Effector memory CD4-positive, alpha-beta T cell (primary cell): ENCODE measurements at regions not wholly inside any gene's neighbourhood (a gene's known extent, or its start where the extent isn't known, plus 50 kb on each side); places are given as distances from the start of the nearest gene placed in this dataset.
"Not testable (repeated sequence)": the region's sequence is repeated elsewhere in the genome, so short reads cannot be mapped to it uniquely, and the experiment has no call there.

ENCODE experiments used
- DNase-seq, 3 donors: peaks; one replicate each; pipeline ENCODE4 v3.0.0-alpha.2; 2020
- H3K27ac ChIP-seq: 2 replicates; pipeline ENCODE4 v1.7.0; 2013; ENCODE audit warnings: mild to moderate bottlenecking, low read length, moderate library complexity; ENCODE audit not compliant: insufficient read depth, poor library complexity, severe bottlenecking
- H3K27me3 ChIP-seq: replicated peaks from 2 replicates; pipeline ENCODE4 v1.7.0; 2013; ENCODE audit warnings: mild to moderate bottlenecking, low read length; ENCODE audit not compliant: insufficient read depth, control insufficient read depth, poor library complexity, severe bottlenecking
- H3K36me3 ChIP-seq: 2 replicates; pipeline ENCODE4 v1.7.0; 2013; ENCODE audit warnings: mild to moderate bottlenecking, low read length, moderate library complexity; ENCODE audit not compliant: control insufficient read depth, insufficient read depth
- H3K4me1 ChIP-seq: 2 replicates; pipeline ENCODE4 v1.7.0; 2013; ENCODE audit warnings: low read length, mild to moderate bottlenecking; ENCODE audit not compliant: control insufficient read depth, insufficient read depth, poor library complexity, severe bottlenecking
- H3K4me3 ChIP-seq: 2 replicates; pipeline ENCODE4 v1.7.0; 2013; ENCODE audit warnings: low read length, low read depth, mild to moderate bottlenecking; ENCODE audit not compliant: insufficient read depth, poor library complexity, severe bottlenecking
- H3K9me3 ChIP-seq: 2 replicates; pipeline ENCODE4 v1.7.0; 2013; ENCODE audit warnings: mild to moderate bottlenecking, low read length, moderate library complexity; ENCODE audit not compliant: control insufficient read depth

DNA sequence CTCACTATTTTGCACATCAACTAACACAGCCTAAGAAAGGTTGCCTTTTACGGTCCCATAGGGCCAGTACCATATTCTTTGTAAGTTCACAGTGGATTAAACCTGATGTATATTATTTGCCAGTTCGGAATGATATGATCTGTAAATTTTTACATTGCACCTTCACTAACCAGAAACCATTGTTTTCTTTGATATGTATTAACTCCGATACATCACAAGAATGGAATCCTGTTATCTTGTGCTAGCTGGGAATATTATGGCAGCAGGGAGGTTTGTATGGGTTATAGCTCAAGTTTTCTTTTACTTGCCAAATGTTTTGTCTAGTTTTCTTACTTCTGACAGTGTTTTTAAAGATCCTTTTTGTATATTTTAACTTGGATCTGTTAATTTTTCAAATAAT is 51.4 kb upstream of the S1PR1 start:
- H3K9me3 ChIP-seq: no peaks in the 10 kb centered on the region
- H3K27ac ChIP-seq: no peak overlapping the region
- H3K36me3 ChIP-seq: no peaks in the 10 kb centered on the region
- no peaks in the 10 kb centered on the region for H3K4me1 ChIP-seq
- H3K4me3 ChIP-seq: no peak overlapping the region
- no peaks in the 10 kb centered on the region for H3K27me3 ChIP-seq
- DNase-seq: no peak

DNA sequence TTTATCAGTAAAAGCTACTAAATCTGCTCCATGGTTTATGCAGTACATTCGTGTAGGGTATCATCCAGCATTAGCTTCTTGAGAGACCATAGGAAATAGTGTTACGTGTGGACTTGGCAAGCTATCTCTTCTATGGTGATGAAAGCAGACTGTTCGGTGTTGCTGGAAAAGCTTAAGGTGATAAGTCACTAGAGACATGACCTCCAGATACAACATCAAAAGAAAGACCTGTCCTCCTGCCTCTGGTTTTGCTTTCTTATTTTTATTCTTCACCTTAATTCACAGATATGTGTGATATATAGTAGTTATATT is 53.5 kb upstream of the S1PR1 start:
- H3K27me3 ChIP-seq: no peaks in the 10 kb centered on the region
- no peak for DNase-seq
- H3K36me3 ChIP-seq: no peaks in the 10 kb centered on the region
- no peaks in the 10 kb centered on the region for H3K9me3 ChIP-seq
- no peak overlapping the region for H3K4me3 ChIP-seq
- H3K4me1 ChIP-seq: peaks cover 12% of the 10 kb centered on the region
- no peak overlapping the region for H3K27ac ChIP-seq

DNA sequence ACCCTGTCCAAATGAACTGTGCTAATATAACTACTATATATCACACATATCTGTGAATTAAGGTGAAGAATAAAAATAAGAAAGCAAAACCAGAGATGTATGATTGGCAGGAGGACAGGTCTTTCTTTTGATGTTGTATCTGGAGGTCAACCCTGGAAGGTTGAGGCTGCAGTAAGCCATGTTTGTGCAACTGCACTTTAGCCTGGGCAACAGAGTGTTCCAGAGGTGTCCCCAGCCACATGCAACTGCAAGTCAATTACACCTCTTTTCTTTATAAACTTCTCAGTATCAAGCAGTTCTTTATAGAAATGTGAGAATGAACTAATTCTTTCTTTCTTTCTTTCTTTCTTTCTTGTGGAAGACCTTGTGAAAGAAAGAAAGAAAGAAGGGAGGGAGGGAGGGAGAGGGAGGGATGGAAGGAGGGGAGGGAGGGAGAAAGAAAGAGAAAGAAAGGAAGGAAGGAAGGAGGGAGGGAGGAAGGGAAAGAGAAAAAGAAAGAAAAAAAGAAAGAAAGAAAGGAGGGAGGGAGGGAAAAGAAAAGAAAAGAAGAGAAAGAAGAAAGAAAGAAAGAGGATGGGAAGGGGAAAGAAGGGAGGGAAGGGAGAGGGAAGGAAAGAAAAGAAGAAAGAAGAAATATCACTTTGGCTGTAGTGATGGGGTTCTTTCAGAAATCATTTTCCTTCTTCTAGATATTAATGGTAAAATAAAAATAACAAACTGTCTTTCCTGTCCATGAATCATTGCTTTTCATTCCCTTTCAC is 54.0 kb upstream of the S1PR1 start:
- Histone ChIP-seq H3K27ac (no peak overlapping the region), H3K36me3 (no peaks in the 10 kb centered on the region), H3K4me1 (peaks cover 12% of the 10 kb centered on the region), H3K4me3 (no peak overlapping the region), H3K27me3 (no peaks in the 10 kb centered on the region), H3K9me3 (no peaks in the 10 kb centered on the region)
- no peak for DNase-seq

DNA sequence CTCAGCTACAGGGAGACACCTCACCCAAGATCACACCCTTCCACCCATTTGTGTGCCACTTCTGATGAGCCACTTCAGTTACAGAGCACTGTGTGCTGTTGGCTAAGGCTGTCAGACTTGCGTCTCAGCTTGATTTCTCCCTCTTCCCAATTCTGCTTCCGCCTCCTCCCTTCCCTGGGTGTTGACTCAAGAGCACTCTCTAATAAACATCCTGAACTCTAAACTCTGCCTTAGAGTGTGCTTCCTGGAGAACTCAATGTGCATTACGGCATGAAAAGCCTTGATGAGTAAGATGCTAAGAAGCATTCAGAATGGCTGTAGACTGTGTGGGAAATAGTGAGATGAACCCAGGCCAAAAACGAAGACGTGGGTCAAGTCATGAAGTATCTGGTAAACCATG is 54.9 kb upstream of the S1PR1 start:
- H3K36me3 ChIP-seq: no peaks in the 10 kb centered on the region
- peaks cover 12% of the 10 kb centered on the region for H3K4me1 ChIP-seq
- no peaks in the 10 kb centered on the region for H3K9me3 ChIP-seq
- H3K4me3 ChIP-seq: no peak overlapping the region
- H3K27me3 ChIP-seq: no peaks in the 10 kb centered on the region
- DNase-seq: no peak
- H3K27ac ChIP-seq: no peak overlapping the region

DNA sequence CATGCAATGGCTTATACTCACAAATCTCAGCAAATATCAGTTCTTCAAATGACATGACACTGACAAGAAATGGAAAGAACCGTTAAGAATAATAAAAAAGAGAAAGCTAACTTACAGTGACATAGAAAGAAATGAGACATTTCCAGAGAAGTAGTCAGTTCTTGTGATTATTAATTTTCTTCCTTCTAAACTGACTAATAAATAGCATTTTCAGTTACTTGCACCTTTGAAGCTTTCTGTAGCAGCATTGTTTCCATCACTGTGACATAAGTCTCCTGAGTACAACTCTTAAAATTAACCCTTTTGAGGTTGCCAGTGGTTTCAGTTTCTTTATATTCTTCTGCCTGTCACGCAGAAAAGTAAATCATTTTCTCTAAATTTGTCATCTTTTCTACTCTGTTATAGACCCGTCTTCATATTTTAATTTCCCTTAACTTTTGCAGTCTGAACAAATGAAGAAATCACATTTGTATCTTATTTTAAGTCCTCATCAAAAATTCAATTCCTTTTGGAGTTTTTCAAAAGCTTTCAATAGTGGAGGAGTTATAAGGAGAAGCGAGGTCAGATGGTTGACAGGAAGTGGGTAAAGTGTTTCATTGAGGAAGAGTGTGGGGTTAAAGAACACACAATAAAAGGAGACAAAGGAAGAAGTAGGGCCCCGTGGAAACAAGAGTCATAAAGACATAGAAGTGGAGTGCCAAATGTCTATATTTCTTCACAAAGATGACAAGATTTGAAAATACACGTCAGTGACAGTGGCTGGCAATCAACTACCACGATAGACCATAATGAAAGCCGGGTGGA is 57.9 kb upstream of the S1PR1 start:
- Histone ChIP-seq H3K4me3 (peak overlapping the region; percentile 18), H3K9me3 (no peaks in the 10 kb centered on the region), H3K27me3 (no peaks in the 10 kb centered on the region), H3K27ac (peak overlapping the region; percentile 34), H3K4me1 (peaks cover 12% of the 10 kb centered on the region), H3K36me3 (no peaks in the 10 kb centered on the region)
- DNase-seq: no peak

DNA sequence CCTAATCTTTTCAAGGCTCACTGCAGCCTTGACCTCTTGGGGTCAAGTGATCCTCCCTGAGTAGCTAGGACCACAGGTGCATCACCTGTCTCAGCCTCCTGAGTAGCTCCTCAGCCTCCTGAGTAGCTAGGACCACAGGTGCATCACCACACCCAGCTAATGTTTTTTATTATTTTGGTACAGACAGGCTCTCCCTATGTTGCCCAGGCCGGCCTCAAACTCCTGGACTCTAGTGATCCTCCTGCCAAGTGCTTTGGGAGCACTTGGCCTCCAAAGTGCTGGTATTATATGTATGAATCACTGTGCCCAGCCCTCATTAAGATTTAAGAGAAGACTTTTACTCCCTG is 58.5 kb upstream of the S1PR1 start:
- Histone ChIP-seq H3K4me1 (peaks cover 12% of the 10 kb centered on the region), H3K36me3 (no peaks in the 10 kb centered on the region), H3K27ac (no peak overlapping the region), H3K27me3 (no peaks in the 10 kb centered on the region), H3K9me3 (no peaks in the 10 kb centered on the region), H3K4me3 (no peak overlapping the region)
- no peak for DNase-seq

DNA sequence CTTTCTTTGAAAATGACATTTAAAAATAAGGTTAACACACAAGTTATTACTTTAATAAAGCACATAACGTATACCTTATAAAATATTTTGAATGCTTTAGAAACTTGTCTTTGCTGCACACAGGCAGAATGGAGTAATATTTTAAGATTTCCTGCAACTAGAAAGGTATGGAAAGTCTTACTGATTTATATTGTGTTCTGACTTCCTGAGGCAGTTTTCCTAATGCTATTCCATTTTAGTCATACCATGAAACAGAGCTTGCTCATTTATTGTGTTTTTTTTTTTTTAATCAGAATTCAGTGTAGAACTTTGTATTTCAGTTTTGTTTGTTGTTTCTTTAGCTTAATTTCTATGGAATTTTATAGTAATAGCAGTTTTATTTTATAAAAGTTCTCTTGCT is 60.9 kb upstream of the S1PR1 start:
- Histone ChIP-seq H3K4me1 (peaks cover 12% of the 10 kb centered on the region), H3K27ac (no peak overlapping the region), H3K9me3 (no peaks in the 10 kb centered on the region), H3K27me3 (no peaks in the 10 kb centered on the region), H3K36me3 (no peaks in the 10 kb centered on the region), H3K4me3 (no peak overlapping the region)
- DNase-seq: no peak

DNA sequence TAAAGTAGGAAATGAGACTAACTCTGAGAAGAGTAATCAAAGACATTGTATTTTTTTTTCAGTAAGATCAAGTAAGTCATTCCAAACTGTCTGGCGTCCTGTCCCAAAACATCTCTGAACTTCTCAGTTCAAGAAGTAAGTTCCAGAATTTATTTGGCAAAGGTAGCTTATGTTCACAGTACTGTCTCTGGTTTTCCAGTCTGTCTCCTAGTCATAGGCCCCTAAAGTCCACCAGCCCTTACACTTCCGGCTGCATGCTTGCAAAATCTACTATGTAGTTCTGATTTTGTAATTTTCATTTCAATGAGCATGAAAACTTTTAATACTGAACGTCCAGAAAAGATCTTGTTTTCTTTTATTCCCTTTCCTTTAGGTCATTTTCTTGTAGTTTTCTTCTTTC is 61.4 kb upstream of the S1PR1 start:
- no peak for DNase-seq

DNA sequence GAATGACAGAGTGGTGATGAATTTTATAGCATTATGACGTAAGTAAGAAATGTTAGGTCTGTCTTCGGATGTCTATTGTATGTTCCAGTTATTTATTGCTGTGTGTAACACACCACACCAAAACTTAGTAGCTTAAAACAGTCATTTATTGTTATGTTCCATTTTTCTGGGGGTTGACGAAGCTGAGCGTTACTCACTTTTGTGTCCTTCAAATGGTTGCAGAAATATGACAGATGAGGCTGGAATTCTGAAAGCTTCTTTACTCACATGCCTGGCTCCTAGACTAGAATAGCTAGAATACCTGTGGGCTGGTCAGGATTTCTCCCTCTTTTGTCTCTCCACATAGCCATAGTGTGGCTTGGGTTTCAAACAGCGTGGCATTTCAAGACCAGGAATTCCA is 62.1 kb upstream of the S1PR1 start:
- DNase-seq: no peak
- H3K27ac ChIP-seq: no peak overlapping the region
- no peaks in the 10 kb centered on the region for H3K9me3 ChIP-seq

More for the DNA sequence above, 61.4 kb upstream of the S1PR1 start:
- no peak overlapping the region for H3K4me3 ChIP-seq
- H3K4me1 ChIP-seq: peaks cover 12% of the 10 kb centered on the region
- no peaks in the 10 kb centered on the region for H3K9me3 ChIP-seq
- no peaks in the 10 kb centered on the region for H3K36me3 ChIP-seq
- no peak overlapping the region for H3K27ac ChIP-seq
- H3K27me3 ChIP-seq: no peaks in the 10 kb centered on the region

DNA sequence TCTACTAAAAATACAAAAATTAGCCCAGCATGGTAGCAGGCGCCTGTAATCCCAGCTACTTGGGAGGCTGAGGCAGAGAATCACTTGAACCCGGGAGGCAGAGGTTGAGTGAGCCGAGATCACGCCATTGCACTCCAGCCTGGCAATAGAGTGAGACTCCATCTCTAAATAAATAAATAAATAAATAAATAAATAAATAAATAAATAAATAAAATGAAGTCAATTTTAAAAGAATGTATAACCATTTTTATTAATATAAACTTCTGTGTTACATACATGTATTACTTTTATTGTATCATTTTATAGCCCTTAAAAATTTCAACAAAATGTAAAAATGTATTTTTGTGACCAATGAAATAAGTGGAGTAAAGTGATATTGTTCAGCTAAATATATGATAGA is 62.5 kb upstream of the S1PR1 start:
- not testable (repeated sequence) for H3K4me3 ChIP-seq, DNase-seq, H3K36me3 ChIP-seq, H3K27ac ChIP-seq, H3K4me1 ChIP-seq, H3K9me3 ChIP-seq, H3K27me3 ChIP-seq

More for the DNA sequence above, 62.1 kb upstream of the S1PR1 start:
- no peaks in the 10 kb centered on the region for H3K27me3 ChIP-seq
- no peak overlapping the region for H3K4me3 ChIP-seq
- no peaks in the 10 kb centered on the region for H3K36me3 ChIP-seq
- H3K4me1 ChIP-seq: peaks cover 5% of the 10 kb centered on the region
